GM21360 (cell line): ENCODE measurements at regions not wholly inside any gene's neighbourhood (a gene's known extent, or its start where the extent isn't known, plus 50 kb on each side); places are given as distances from the start of the nearest gene placed in this dataset.

ENCODE experiments used
- ATAC-seq: cut with Tn5 transposase; IDR thresholded peaks from one replicate; pipeline ENCODE4 v1.9.1; 2021; ENCODE audit warnings: mild to moderate bottlenecking, moderate library complexity; ENCODE audit not compliant: unreplicated experiment

- no peak for ATAC-seq
These were observed 104.8 kb upstream of the SHH start for GRCh38 chr7:155916926-155917655.

DNA sequence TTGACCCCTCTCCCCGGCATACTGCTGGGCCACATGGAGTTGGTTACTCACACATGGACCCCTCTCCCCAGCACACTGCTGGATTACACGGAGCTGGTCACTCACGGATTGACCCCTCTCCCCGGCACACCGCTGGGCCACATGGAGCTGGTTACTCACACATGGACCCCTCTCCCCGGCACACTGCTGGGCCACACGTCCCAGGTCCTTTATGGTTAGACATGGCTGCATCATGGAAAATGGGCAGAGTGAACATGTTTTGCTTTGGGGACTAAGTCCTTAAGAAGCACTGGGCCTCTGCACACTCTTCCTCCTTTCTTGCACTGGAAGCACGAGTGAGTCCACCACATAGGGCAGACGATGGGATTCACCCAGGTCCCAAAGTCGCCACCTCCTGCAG, 102.1 kb upstream of the SHH start:
- no peak for ATAC-seq

GRCh38 chr7:155913719-155914118, 101.5 kb upstream of the SHH start:
- ATAC-seq: no peak

DNA sequence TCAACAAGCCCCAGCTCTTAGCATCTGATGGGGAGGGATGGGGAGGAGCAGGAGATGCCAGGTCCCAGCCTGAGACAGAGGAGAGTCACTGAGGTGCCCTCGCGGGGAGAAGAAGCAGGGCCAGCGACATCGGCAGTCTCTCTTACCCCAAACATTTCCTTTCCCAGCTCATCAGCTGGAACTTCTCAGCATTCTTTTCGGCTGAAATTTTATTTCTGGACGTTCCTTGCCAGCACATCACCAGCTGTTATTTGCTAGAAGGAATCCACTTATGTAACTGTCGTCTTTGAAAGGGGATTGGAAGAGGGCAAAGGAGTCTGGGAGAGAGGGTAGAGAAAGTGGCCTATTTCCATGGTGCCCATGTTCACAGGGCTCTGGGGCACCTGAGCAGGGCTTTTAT, 101.0 kb upstream of the SHH start:
- no peak for ATAC-seq

DNA sequence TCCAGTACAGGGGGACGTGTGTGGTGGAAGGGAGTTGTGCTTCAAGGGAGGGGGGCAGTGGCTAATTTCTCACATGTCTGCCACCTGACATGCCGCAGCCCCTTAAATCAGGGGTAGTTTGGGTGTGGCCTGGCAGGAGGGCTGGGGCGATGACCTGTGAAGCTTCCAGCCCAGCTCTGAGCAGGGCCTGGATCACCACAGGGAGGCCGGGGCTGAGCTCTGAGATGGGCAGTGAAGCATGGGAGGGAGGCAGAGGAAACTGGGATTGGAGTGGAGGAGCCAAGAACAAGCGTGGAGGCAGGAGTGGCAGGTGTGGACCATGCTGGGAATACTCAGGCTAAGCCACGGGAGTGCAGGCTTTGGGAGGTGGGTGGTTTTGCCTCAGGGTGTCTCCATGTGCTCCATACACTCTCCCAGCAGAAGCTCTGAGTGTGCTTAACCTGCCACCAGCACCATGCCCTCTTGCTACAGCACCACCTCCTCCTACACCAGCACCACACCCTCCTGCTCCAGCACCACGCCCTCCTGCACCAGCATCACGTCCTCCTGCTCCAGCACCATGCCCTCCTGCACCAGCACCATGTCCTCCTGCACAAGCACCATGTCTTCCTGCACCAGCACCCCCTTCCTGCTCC, 99.3 kb upstream of the SHH start:
- no peak for ATAC-seq

DNA sequence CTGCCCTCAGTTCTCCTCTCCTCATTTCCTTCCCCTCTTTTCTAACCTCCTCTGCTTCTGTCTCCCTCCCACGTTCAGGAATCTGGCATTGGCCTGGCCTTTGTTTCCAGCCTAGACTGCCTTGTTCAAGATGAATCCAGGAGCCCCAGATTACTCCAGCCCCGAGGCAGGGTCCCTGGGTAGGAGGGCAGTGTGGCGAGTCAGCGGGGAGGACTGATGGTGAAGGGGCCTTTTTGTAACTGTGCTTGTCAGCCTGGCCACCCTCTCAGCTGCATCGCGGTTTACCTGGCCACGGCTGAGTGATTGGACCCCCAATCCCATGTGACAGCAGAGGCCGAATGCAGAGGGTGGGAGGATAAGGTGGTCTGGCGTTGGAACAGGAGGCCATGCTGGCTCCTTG, 96.1 kb upstream of the SHH start:
- ATAC-seq: no peak

DNA sequence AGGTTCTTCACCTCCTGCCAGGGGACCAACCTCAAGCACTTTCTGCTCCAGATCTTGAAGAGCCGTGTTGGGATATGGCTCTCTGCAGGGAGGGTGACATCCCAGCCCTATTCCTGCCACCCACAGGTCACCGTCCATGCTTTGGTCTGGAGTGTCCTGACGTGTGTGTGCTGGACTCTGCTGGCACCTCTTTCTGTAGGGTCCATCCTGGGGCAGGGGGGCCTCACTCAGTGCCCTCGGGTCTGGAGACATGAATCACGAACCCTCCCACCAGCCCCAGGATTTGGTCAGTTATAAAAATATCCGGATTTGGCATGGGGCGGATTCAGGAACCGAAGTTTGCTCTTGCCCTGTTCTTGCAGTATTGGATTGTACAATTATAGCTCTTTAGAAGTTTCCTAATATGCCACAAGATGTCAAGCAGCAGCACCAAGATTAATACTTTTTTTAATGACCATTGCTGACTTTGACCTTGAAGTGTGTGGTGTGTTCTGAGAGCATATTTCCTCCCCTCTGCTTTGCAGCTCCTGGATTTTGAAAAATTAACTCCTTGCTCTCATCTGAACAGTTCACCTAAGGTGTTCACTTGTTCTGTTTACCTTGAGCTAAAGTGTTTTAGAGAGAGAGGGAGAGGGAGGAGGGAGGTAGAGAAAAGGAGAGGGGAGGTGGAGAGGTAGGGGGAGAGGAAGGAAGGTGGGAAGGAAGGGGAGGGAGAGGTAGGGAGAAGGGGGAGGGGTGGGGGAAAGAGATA, 95.4 kb upstream of the SHH start:
- ATAC-seq: no peak

GRCh38 chr7:155901176-155901575, 88.9 kb upstream of the SHH start:
- ATAC-seq: no peak

DNA sequence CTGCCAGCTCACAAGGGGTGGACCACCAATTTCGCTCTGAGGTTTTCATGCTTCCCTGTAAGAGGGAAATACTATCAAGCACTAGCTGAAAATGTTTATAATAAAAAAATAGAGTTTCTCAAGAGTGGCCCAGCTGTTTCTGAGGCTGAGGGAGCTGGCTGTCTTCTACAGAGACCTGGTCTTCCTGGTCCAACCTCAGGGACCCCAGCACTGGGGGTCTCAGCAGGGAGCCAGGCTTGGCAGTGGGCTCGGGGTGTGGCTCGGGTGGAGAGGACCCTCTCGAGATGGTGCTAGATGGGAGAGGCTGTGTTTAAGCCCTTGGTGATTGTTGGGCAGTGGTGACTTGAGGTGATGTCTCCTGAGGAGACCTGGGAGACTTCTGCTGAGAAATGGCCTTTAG, 87.3 kb upstream of the SHH start:
- no peak for ATAC-seq

- no peak for ATAC-seq
These were observed 85.6 kb upstream of the SHH start for GRCh38 chr7:155897758-155898386.

DNA sequence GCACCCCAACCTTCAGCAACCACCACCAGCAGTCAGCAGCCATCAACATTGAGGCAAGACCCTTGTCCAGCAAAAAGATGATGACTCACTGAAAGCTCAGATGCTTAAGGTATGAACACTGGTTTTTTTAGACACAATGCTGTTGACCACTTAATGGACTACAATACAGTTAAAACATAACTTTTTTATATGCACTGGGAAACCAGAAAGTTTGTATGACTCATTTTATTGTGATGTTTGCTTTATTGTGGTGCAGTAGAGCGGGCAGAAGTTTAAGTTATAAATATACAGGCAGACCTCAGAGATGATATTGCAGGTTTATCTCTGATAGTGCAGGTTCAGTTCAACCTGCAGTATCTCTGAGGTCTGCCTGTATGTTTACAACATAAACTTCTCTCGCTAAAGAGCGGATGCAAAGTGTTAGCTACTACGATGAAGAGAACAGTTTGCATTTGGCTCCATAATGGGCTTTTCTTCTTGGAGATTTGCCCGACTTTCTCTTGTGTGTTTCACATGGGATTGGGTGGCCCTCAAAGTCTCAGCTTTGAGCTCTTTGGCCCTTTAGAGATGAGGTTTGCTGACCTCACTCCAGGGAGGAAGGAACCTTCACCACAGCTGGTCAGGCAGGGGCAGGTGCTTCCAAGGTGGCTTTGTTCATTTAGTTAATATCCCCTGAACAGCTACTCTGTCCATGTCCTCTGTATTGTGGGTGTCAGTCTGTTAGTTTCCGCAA, 84.4 kb upstream of the SHH start:
- no peak for ATAC-seq

DNA sequence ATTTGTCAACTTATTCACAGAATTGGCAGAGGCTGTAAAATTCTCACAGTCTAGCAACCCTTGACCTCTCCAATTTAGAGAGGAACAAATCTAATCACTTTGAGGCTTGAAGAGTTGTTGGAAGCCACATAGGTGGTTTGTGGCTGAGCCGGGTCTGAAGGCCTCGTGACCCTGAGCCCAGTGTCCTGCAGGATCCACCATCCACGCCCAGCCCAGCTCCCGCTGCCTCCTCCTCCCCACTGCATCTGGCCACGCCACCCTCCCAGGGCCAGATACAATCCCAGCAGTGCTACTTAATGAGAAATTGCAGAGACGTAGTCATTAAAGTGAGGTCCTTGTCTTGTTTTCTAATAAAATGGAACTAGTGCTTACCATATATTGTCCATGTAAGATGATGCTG, 81.4 kb upstream of the SHH start:
- no peak for ATAC-seq

GRCh38 chr7:155893176-155893575, 80.9 kb upstream of the SHH start:
- ATAC-seq: no peak

DNA sequence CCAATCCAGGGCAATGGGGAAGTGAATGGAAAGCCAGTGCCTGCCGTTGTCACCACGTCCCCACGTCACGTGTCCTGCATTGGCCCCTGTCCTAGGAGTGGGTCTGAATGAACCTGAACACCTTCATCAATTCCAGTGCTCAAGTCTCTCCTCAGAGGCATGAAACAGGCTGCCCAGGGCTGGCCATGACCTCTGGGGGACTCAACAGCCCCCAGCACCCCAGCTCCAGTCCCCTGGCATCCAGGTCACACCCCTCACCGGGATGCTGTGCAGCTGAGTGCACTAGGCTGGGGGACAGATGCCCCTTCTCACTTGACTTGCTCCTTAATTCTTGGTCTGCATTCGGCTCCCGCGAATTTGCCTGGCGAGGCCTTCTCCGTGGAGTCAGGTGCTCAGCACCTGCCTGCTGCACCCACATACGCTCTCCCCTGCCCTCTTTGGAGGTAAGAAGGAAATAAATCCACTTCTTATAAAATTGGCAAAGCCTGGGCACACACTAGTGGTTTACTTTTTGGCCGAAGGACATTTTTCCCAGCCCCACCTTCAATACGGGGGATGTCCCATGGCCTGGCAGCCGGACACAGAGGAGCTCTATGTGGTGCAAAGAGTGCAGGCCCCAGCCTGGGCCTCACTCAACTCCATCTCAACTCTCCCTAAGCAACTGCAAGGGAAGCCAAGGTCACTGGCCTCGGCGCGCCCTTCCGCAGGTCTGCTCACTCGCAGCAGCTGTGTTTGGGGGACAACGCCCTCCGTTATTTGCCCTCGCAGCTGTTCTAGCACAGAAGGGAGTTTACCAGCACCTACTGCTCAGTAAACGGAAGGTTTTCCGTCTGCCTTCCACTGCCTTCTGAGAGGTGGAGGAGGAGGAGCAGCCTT, 77.6 kb upstream of the SHH start:
- no peak for ATAC-seq

DNA sequence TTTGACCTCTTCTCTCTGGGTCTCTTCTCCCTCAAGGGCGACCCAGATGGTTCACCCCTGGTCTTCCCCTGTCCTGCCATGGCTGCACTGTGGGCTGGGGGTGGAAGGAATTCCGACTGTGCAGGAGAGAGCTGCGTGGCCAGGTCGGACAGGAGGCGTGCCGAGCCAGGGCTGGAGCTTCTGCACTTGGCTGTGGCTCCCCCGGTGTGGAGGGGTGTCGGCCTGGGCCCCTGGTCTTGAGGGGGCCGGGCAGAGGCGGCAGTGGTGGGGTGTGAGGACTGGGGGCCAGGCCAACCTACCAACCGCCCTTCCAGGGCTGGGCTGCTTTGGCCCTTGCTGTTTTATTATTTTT, 74.9 kb upstream of the SHH start:
- ATAC-seq: no peak

DNA sequence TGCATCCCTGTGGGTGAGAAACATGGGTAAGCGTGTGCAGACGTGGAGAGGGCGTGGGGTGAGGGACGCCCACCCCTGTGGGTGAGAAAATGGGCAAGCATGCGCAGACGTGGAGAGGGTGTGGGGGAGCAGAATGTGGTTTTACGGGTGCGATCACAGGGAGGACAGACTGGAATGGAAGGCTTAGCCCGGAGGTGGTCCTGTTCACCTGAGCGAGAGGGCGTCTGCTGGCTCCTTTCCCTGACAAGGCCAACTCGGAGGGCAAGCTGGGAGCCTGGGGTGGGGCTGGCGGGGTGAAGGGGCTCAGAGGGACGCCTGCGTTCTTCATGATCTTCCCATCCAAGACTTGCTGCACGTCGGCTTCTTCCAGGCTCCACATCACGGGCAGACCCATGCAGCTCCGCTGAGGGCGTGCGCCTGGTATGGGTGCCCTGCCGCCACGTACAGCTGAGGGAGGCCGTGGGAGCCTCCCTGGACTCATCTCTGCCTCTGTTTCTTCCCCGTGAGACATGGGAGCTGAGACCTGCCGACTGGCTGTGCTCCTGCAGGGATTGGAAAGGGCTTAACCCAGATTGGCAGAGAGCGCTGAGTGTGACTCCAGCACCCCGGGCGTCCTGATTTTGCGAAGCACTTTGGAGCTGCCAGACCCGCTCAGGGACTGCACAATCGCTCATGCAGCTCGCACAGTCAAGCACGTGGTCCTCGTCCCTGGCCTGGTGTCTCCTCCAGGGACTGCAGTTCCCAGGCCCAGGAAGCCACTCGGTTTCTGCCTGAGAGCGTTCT, 74.3 kb upstream of the SHH start:
- ATAC-seq: no peak

- ATAC-seq: no peak
These were observed 73.2 kb upstream of the SHH start for GRCh38 chr7:155885167-155886155.
